Cardiac muscle cell (in vitro differentiated cells and primary cell): ENCODE measurements at regions not wholly inside any gene's neighbourhood (a gene's known extent, or its start where the extent isn't known, plus 50 kb on each side); places are given as distances from the start of the nearest gene placed in this dataset.

Experiments used
- DNase-seq, 2 donors: peaks; one replicate each; pipeline versions ENCODE4 v3.0.0 to v3.0.0-alpha.2; 2010 to 2017; ENCODE audit warnings: low read depth in 1 of 2, low spot score in 1 of 2
- H3K27ac ChIP-seq: fragments of 200-600 bp; sonication (generic); 2 replicates; pipeline ENCODE4 v1.5.1; 2016
- H3K27me3 ChIP-seq: fragments of 200-600 bp; sonication (generic); 2 replicates; pipeline ENCODE4 v1.6.0; 2016; ENCODE audit warnings: control low read depth
- H3K36me3 ChIP-seq: fragments of 200-600 bp; sonication (generic); 2 replicates; pipeline ENCODE4 v1.5.1; 2016; ENCODE audit warnings: control low read depth
- H3K4me1 ChIP-seq: fragments of 200-600 bp; sonication (generic); 2 replicates; pipeline ENCODE4 v1.8.1; 2017; ENCODE audit warnings: low read depth, mild to moderate bottlenecking, mixed run types
- H3K4me3 ChIP-seq: fragments of 200-600 bp; sonication (generic); 2 replicates; pipeline ENCODE4 v1.5.1; 2016; ENCODE audit warnings: mild to moderate bottlenecking
- H3K9me3 ChIP-seq: fragments of 200-600 bp; sonication (generic); 2 replicates; pipeline ENCODE4 v1.5.1; 2017; ENCODE audit warnings: low read depth, mild to moderate bottlenecking, control low read depth
- TF ChIP-seq, protein P1 (sequence below): IDR thresholded peaks from 2 replicates; pipeline ENCODE4 v1.5.1; 2012; ENCODE audit warnings: low read depth, mild to moderate bottlenecking, low read length

DNA sequence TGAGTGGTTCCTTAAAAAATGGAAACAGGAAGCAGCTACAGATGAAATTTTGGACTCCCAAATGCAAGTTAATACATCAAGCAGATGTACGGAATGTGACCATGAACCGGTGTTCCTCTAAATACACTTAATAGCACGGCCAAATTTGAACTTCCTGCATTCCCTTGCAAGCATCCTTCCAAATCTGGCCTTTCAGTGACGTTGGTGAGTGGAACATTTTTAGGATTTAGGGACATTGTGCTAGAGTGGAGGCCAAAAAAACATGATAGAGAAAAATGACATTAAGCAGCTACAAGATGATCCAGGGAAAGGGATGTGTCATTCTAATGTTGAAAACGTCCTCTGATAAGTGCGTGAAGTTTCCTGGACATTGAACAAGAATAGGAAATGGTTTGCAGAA is 62.1 kb downstream of the CTAGE1 start:
- Histone ChIP-seq H3K27ac (no peak overlapping the region), H3K36me3 (no peaks in the 10 kb centered on the region), H3K4me3 (no peak overlapping the region), H3K9me3 (no peaks in the 10 kb centered on the region), H3K27me3 (peaks cover 4% of the 10 kb centered on the region), H3K4me1 (no peaks in the 10 kb centered on the region)
- TF ChIP-seq, protein P1, sequence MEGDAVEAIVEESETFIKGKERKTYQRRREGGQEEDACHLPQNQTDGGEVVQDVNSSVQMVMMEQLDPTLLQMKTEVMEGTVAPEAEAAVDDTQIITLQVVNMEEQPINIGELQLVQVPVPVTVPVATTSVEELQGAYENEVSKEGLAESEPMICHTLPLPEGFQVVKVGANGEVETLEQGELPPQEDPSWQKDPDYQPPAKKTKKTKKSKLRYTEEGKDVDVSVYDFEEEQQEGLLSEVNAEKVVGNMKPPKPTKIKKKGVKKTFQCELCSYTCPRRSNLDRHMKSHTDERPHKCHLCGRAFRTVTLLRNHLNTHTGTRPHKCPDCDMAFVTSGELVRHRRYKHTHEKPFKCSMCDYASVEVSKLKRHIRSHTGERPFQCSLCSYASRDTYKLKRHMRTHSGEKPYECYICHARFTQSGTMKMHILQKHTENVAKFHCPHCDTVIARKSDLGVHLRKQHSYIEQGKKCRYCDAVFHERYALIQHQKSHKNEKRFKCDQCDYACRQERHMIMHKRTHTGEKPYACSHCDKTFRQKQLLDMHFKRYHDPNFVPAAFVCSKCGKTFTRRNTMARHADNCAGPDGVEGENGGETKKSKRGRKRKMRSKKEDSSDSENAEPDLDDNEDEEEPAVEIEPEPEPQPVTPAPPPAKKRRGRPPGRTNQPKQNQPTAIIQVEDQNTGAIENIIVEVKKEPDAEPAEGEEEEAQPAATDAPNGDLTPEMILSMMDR: no peak
- DNase-seq: peak in 1 of 2 donors; percentile 49

- H3K27me3 ChIP-seq: peaks cover 9% of the 10 kb centered on the region
- no peaks in the 10 kb centered on the region for H3K4me1 ChIP-seq
- H3K36me3 ChIP-seq: no peaks in the 10 kb centered on the region
- no peak overlapping the region for H3K4me3 ChIP-seq
- H3K9me3 ChIP-seq: no peaks in the 10 kb centered on the region
- TF ChIP-seq, protein P1: no peak
- no peak overlapping the region for H3K27ac ChIP-seq
- DNase-seq: no peak
These were observed 62.6 kb downstream of the CTAGE1 start for GRCh38 chr18:22355069-22355468.

GRCh38 chr18:22349966-22350365 is 67.7 kb downstream of the CTAGE1 start:
- DNase-seq: no peak
- Histone ChIP-seq H3K27ac (no peak overlapping the region), H3K9me3 (no peaks in the 10 kb centered on the region), H3K4me3 (no peak overlapping the region), H3K4me1 (peaks cover 43% of the 10 kb centered on the region), H3K27me3 (peaks cover 20% of the 10 kb centered on the region), H3K36me3 (no peaks in the 10 kb centered on the region)
- TF ChIP-seq, protein P1: no peak

DNA sequence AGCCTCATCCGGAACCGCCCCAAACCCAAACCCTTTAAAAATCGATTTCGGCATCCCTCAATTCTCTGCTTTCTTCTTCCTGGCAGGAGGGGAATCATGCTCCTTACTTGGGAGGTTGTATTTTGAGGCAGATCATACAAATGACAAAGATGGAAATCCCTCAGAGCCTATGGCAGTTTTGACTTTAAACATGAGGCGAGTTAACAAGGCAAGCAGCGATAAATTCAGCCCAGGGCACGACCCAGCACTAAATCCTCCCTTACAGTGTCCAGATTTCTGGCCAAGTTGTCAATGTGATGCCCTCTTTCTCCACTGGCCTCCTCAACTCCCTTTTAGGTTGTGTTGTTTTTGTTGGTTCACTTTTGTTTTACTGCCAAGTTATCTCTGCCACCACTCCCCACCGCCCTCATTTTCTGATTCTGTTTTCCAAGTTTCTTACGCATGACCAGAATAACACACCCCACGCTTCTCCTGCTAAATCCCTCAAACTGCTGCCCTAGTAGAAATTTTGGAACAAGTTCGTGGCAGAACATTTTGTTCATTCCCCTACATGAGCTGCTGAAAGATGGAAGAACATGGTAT is 68.3 kb downstream of the CTAGE1 start:
- Histone ChIP-seq H3K27ac (peak overlapping the region; percentile 66), H3K36me3 (no peaks in the 10 kb centered on the region), H3K9me3 (no peaks in the 10 kb centered on the region), H3K4me1 (peaks cover 46% of the 10 kb centered on the region), H3K4me3 (peak overlapping the region; percentile 47), H3K27me3 (peaks cover 20% of the 10 kb centered on the region)
- peak in 1 of 2 donors; percentile 94 for DNase-seq
- TF ChIP-seq, protein P1: no peak

- peaks cover 20% of the 10 kb centered on the region for H3K27me3 ChIP-seq
- H3K27ac ChIP-seq: peak overlapping the region; percentile 66
These were observed 69.0 kb downstream of the CTAGE1 start for GRCh38 chr18:22348521-22349316.

More at GRCh38 chr18:22348521-22349316, 69.0 kb downstream of the CTAGE1 start:
- Histone ChIP-seq H3K36me3 (no peaks in the 10 kb centered on the region), H3K4me3 (peak overlapping the region; percentile 47), H3K4me1 (peaks cover 52% of the 10 kb centered on the region), H3K9me3 (no peaks in the 10 kb centered on the region)
- TF ChIP-seq, protein P1: no peak
- DNase-seq: peak; percentile 68 to 94
